CD4-positive, alpha-beta T cell (primary cell): ENCODE measurements at regions not wholly inside any gene's neighbourhood (a gene's known extent, or its start where the extent isn't known, plus 50 kb on each side); places are given as distances from the start of the nearest gene placed in this dataset.
A peak's percentile ranks its signal among the peaks of the same experiment; 100 is the strongest.
"Not testable (repeated sequence)": the region's sequence is repeated elsewhere in the genome, so short reads cannot be mapped to it uniquely, and the experiment has no call there.

Experiments used
- ATAC-seq: fragments of 200-7000 bp; cut with Tn5 transposase; one replicate; pipeline ENCODE4 v1.10.0; 2022; ENCODE audit warnings: mild to moderate bottlenecking; ENCODE audit not compliant: poor library complexity
- CTCF ChIA-PET: fragments of 350-600 bp; sonication (Branson Sonifier 250); formaldehyde crosslinking; loops from one replicate; lab custom pipeline; 2021; ENCODE audit warnings: antibody characterized with exemption, inconsistent platforms; lab: Charles Lee
- POLR2A ChIA-PET: fragments of 350-600 bp; sonication (Branson Sonifier 250); formaldehyde crosslinking; loops from one replicate; lab custom pipeline; 2021; ENCODE audit warnings: antibody characterized with exemption, inconsistent platforms; lab: Charles Lee
- DNase-seq, 14 experiments: peaks; one replicate each; pipeline ENCODE4 v3.0.0-alpha.2; 2013 to 2020; ENCODE audit warnings: mixed read lengths in 2 of 14
- H3K27ac ChIP-seq, 2 donors: one replicate each; pipeline versions ENCODE4 v1.5.1 to v1.7.0; 2013; ENCODE audit warnings: low read length in 2 of 2, low read depth in 1 of 2, mild to moderate bottlenecking in 1 of 2
- H3K27me3 ChIP-seq, 2 experiments: 1 replicate in 1 of 2; 2 replicates in 1 of 2; pipeline versions ENCODE4 v1.6.1 to v1.7.0; 2013; ENCODE audit warnings: low read length in 2 of 2, control low read depth in 1 of 2, mild to moderate bottlenecking in 1 of 2, moderate library complexity in 1 of 2; ENCODE audit not compliant: insufficient read depth in 2 of 2, control insufficient read depth in 1 of 2
- H3K36me3 ChIP-seq: one replicate; pipeline ENCODE4 v1.6.1; 2013; ENCODE audit warnings: low read length, control low read depth; ENCODE audit not compliant: insufficient read depth
- H3K4me1 ChIP-seq: one replicate; pipeline ENCODE4 v1.6.1; 2013; ENCODE audit warnings: low read length, control low read depth; ENCODE audit not compliant: insufficient read depth
- H3K4me3 ChIP-seq: one replicate; pipeline ENCODE4 v1.5.1; 2013; ENCODE audit warnings: mild to moderate bottlenecking, low read length, moderate library complexity
- H3K9me3 ChIP-seq, 2 experiments: 1 replicate in 1 of 2; 2 replicates in 1 of 2; pipeline versions ENCODE4 v1.6.1 to v1.7.0; 2013; ENCODE audit warnings: low read length in 2 of 2, mild to moderate bottlenecking in 2 of 2, control low read depth in 1 of 2, moderate library complexity in 1 of 2; ENCODE audit not compliant: control insufficient read depth in 1 of 2, insufficient read depth in 1 of 2
- H3K27ac Mint-ChIP-seq: one replicate; pipeline ENCODE4 v1.8.0; 2020; ENCODE audit warnings: mixed read lengths
- H3K27me3 Mint-ChIP-seq: one replicate; pipeline ENCODE4 v1.8.0; 2021; ENCODE audit warnings: mixed read lengths
- H3K36me3 Mint-ChIP-seq: one replicate; pipeline ENCODE4 v1.8.0; 2021; ENCODE audit warnings: low read depth, mixed read lengths
- H3K4me1 Mint-ChIP-seq: one replicate; pipeline ENCODE4 v1.8.0; 2021; ENCODE audit warnings: low read depth, mixed read lengths
- H3K4me3 Mint-ChIP-seq: one replicate; pipeline ENCODE4 v1.8.0; 2020; ENCODE audit warnings: mild to moderate bottlenecking, mixed read lengths
- H3K9me3 Mint-ChIP-seq: one replicate; pipeline ENCODE4 v1.8.0; 2020; ENCODE audit warnings: mixed read lengths
- intact Hi-C, 2 experiments: fragments of 100-400 bp; cut with DNase I in 1 of 2; cut with micrococcal nuclease in 1 of 2; formaldehyde crosslinking; loops; one replicate each; pipeline versions ENCODE4 v1.15.1 to v1.9.0; 2023 to 2025; cut with DNase I, micrococcal nuclease
- TF ChIP-seq, protein P1 (sequence below): fragments of 200-600 bp; IDR thresholded peaks from one replicate; pipeline ENCODE4 v1.8.0; 2022; ENCODE audit warnings: antibody characterized with exemption, mild to moderate bottlenecking

DNA sequence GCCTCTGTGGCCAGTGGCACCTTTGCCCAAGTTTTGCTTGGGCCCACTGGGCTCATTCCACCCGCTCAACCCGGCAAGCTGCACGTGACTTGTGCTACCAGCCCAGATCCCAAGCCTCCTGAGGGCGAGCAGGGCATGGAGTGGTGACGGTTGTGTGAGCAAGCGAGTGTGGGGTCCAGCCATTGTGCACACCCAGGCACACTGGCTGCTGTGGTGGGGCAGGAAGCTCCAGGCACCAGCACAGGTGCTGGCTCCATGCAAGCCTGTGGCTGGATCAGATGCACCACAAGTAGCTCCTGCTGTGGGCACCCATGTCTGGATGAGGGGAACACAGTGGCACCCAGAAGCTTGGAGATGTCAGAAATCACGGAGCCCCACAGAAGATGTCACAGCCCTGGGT, 557.0 kb upstream of the GNPDA2 start:
- H3K36me3 Mint-ChIP-seq = no peaks in the 10 kb centered on the region
- H3K4me1 Mint-ChIP-seq = no peaks in the 10 kb centered on the region
- Histone ChIP-seq H3K27ac (no peak overlapping the region), H3K9me3 (peaks cover 0 to 18% of the 10 kb centered on the region in 2 experiments), H3K4me3 (no peak overlapping the region), H3K36me3 (no peaks in the 10 kb centered on the region), H3K4me1 (no peaks in the 10 kb centered on the region), H3K27me3 (no peaks in the 10 kb centered on the region)
- intact Hi-C loops = no loop called here
- DNase-seq (peak in 1 of 14 experiments; percentile 2), ATAC-seq (no peak)
- CTCF ChIA-PET = no interaction called here
- H3K27me3 Mint-ChIP-seq = no peaks in the 10 kb centered on the region
- TF ChIP-seq, protein P1, sequence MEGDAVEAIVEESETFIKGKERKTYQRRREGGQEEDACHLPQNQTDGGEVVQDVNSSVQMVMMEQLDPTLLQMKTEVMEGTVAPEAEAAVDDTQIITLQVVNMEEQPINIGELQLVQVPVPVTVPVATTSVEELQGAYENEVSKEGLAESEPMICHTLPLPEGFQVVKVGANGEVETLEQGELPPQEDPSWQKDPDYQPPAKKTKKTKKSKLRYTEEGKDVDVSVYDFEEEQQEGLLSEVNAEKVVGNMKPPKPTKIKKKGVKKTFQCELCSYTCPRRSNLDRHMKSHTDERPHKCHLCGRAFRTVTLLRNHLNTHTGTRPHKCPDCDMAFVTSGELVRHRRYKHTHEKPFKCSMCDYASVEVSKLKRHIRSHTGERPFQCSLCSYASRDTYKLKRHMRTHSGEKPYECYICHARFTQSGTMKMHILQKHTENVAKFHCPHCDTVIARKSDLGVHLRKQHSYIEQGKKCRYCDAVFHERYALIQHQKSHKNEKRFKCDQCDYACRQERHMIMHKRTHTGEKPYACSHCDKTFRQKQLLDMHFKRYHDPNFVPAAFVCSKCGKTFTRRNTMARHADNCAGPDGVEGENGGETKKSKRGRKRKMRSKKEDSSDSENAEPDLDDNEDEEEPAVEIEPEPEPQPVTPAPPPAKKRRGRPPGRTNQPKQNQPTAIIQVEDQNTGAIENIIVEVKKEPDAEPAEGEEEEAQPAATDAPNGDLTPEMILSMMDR = no peak
- peaks cover 19% of the 10 kb centered on the region for H3K9me3 Mint-ChIP-seq
- no peak overlapping the region for H3K4me3 Mint-ChIP-seq
- POLR2A ChIA-PET = no interaction called here
- H3K27ac Mint-ChIP-seq = no peak overlapping the region

DNA sequence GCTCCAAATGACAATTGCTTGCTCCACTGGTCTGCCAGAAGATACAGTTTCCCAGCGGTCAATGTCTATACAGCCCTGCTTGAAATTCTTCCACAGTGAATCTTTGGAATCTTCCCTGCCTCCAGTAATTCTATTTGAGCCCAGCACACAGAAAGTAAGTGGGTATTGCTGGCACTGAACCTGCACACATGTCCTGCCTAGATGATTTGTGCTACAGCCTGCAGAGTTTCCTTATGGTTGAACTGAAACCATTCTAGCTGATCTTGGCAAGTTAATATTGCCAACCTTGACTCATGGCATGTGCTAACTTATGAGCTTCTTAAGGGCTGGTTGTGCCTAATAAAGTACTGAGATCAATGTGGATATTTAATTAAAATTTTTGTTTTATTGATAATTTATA, 553.8 kb upstream of the GNPDA2 start:
- ChIA-PET POLR2A (no interaction called here), CTCF (no interaction called here)
- Histone ChIP-seq H3K36me3 (no peaks in the 10 kb centered on the region), H3K9me3 (peaks cover 0 to 22% of the 10 kb centered on the region in 2 experiments), H3K4me3 (no peak overlapping the region), H3K27ac (no peak overlapping the region), H3K27me3 (no peaks in the 10 kb centered on the region), H3K4me1 (no peaks in the 10 kb centered on the region)
- H3K27me3 Mint-ChIP-seq = no peaks in the 10 kb centered on the region
- no peaks in the 10 kb centered on the region for H3K4me1 Mint-ChIP-seq
- peaks cover 9% of the 10 kb centered on the region for H3K9me3 Mint-ChIP-seq
- TF ChIP-seq, protein P1 = no peak
- intact Hi-C loops = no loop called here
- ATAC-seq = no peak
- H3K27ac Mint-ChIP-seq = no peak overlapping the region
- DNase-seq = no peak
- no peaks in the 10 kb centered on the region for H3K36me3 Mint-ChIP-seq
- no peak overlapping the region for H3K4me3 Mint-ChIP-seq

DNA sequence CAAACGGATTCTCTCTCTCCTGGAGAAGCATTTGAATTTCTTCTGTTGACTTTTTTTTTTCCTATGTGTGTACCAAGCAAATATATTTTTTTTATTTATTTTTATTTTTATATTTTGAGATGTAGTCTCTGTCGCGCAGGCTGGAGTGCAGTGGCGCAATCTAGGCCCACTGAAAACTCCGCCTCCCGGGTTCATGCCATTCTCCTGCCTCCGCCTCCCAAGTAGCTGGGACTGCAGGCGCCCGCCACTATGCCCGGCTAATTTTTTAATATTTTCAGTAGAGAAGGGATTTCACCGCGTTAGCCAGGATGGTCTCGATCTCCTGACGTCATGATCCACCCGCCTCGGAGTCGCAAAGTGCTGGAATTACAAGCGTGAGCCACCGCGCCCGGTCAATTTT, 549.5 kb upstream of the GNPDA2 start:
- DNase-seq (no peak), ATAC-seq (no peak)
- CTCF ChIA-PET = no interaction called here
- Histone ChIP-seq H3K9me3 (peaks cover 0 to 8% of the 10 kb centered on the region in 2 experiments), H3K4me3 (no peak overlapping the region), H3K4me1 (no peaks in the 10 kb centered on the region), H3K27me3 (no peaks in the 10 kb centered on the region), H3K36me3 (no peaks in the 10 kb centered on the region), H3K27ac (no peak overlapping the region)
- H3K36me3 Mint-ChIP-seq = no peaks in the 10 kb centered on the region
- POLR2A ChIA-PET = no interaction called here
- H3K4me3 Mint-ChIP-seq = no peak overlapping the region
- intact Hi-C loops = no loop called here
- no peak overlapping the region for H3K27ac Mint-ChIP-seq
- no peaks in the 10 kb centered on the region for H3K27me3 Mint-ChIP-seq
- H3K9me3 Mint-ChIP-seq = peaks cover 8% of the 10 kb centered on the region
- H3K4me1 Mint-ChIP-seq = no peaks in the 10 kb centered on the region
- TF ChIP-seq, protein P1 = no peak

DNA sequence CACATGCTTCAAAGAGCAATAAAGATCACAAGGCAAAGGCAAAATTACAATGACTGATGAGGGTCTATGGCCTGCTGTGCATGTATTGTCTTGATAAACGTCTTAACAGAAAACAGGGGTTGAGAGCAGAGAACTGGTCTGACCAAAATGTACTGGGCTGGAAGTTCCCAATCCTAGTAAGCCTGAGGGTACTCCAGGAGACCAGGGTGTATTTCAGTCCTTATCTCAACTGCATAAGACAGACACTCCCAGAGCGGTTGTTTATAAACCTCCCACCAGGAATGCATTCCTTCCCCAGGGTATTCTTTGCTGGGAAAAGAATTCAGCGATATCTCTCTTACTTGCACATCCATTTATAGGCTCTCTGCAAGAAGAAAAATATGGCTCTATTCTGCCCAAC, 521.8 kb upstream of the GNPDA2 start:
- H3K27ac ChIP-seq, H3K4me3 ChIP-seq, ATAC-seq, DNase-seq, POLR2A ChIA-PET, H3K36me3 Mint-ChIP-seq, H3K27ac Mint-ChIP-seq, H3K4me1 ChIP-seq, H3K27me3 ChIP-seq, CTCF ChIA-PET, intact Hi-C loops, H3K27me3 Mint-ChIP-seq, H3K36me3 ChIP-seq, H3K9me3 ChIP-seq, H3K4me3 Mint-ChIP-seq, H3K4me1 Mint-ChIP-seq: not testable (repeated sequence)
- peaks cover 11% of the 10 kb centered on the region for H3K9me3 Mint-ChIP-seq
